ENCODE measurements at regions not wholly inside any gene's neighbourhood (a gene's known extent, or its start where the extent isn't known, plus 50 kb on each side); places are given as distances from the start of the nearest gene placed in this dataset.

DNA sequence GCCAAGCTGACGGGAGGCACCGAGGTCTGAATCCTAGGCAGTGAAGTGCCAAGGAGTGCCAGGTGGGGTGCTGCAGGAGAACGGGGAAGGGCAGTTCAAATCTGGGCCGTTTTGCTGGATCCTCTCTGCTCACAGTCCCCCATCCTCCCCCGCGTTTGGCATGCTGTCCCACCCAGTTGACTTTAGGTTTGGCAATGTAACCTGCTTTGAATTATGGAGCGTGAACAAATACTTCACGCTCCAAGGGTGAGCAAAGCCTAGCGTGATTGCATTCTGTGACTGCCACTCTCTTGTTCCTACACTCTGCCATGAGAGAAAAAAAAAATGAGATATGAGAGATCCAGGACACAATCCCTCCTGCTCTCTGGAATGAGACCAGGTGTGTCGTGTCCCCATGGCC is 381.9 kb downstream of the ZNF516 start:
- no TSS peak for BruUV-seq (replicated peaks)
- ChIA-PET CTCF (ENCODE audit: low intra/inter-chr PET ratio) (no interaction called here), POLR2A (no interaction called here)
- Histone ChIP-seq H3K9me1 (ENCODE audit: control insufficient read depth, insufficient read depth, low read length) (no peaks in the 10 kb centered on the region), H4K20me1 (replicated peaks; ENCODE audit: control insufficient read depth, insufficient read depth, low read length) (no peaks in the 10 kb centered on the region), H3K36me3 (ENCODE audit: control insufficient read depth, insufficient read depth, low read length) (no peaks in the 10 kb centered on the region), H3K27me3 (ENCODE audit: control insufficient read depth in 2 of 2, insufficient read depth in 2 of 2, low read length in 2 of 2) (no peaks in the 10 kb centered on the region), H3K4me2 (ENCODE audit: insufficient read depth, low read length) (no peak overlapping the region), H3K9me3 (replicated peaks; ENCODE audit: control insufficient read depth, insufficient read depth, low read depth, low read length) (no peaks in the 10 kb centered on the region), H2AFZ (ENCODE audit: low read depth, low read length) (no peak overlapping the region), H3K79me2 (ENCODE audit: control insufficient read depth, insufficient read depth, low read length) (no peaks in the 10 kb centered on the region), H3K27ac (ENCODE audit: extremely low read depth, low read depth, low read length) (no peak overlapping the region), H3K9ac (ENCODE audit: insufficient read depth in 1 of 2, low read depth in 2 of 2, low read length in 2 of 2) (no peak overlapping the region), H3K4me1 (replicated peaks in 1 of 2; ENCODE audit: control insufficient read depth in 2 of 2, insufficient read depth in 2 of 2, low read length in 2 of 2) (no peaks in the 10 kb centered on the region), H3K4me3 (no peak overlapping the region)
- WGBS (ENCODE audit: insufficient coverage, low coverage, missing lambda C conversion rate), result 5% methylated on average over 7 of the region's 10 CpGs
- in situ Hi-C loops (cut with MboI) (no loop called here), intact Hi-C loops (cut with micrococcal nuclease) (no loop called here)
- no peak for TF ChIP-seq FOXK2 (conservative IDR thresholded peaks at IDR 0.05 in 1 of 2, IDR thresholded peaks at IDR 0.05 in 1 of 2; ENCODE audit: low read depth in 2 of 2)
- TF ChIP-seq ZNF384 (IDR thresholded peaks at IDR 0.05; ENCODE audit: low read depth, low read length), result no peak
- TF ChIP-seq RBM25 (IDR thresholded peaks at IDR 0.05; ENCODE audit: low read depth, low read length, severe bottlenecking), result no peak
- TF ChIP-seq, protein P1, sequence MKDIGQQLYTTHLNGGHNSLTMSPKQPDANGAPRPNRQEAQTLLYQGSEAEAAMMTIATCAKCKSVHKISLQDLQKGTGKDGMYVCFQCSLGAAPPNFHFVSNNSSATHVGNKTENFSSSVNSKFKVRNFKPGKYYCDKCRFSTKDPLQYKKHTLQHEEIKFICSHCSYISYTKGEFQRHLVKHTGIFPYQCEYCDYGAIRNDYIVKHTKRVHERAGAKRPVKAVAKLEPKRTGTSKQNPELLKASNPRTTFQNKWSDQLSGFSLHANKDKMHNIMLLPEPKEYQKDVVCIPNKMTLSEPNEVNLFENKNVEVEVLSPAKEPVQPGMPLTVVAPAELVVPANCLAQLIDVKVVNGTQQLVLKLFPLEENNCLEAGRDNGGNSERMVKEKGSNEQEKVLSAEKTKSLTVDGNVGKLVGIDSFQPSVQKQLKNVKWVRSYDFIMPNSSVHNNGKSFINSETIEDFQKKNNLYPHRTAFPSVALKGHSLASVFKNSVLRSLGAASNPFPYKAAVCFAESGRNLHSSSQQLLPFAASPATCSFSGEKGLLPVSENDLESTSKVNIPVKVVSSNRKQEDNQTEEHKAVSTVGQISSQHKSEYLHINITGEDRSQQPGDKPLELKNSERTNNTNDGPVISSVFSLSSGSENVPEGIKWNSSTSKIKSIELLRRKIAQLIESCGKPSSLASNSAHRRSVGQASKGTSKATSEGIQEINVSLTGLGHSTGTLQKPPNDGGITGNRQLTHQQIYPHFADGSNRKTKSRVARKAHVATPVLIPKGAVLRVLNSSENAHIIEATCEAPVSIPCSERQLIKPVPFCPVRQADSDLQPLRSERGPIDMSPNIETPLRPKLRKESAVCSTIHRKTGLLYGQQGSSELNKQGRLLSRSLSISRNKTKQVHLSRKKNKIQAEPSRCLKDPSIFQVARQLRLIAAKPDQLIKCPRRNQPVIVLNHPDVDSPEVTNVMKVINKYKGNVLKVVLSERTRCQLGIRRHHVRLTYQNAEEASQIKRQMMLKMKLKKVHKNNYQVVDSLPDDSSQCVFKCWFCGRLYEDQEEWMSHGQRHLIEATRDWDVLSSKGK (CRISPR knock-in tag; IDR thresholded peaks at IDR 0.05), result no peak
- TF ChIP-seq PHB2 (IDR thresholded peaks at IDR 0.05; ENCODE audit: low read depth), result no peak
- no peak for TF ChIP-seq ZEB2 (IDR thresholded peaks at IDR 0.05)
- TF ChIP-seq CHD1 (IDR thresholded peaks at IDR 0.05; ENCODE audit: low read length), result no peak
- DNase-seq (ENCODE audit: extremely low read depth in 1 of 4, low spot score in 3 of 4) (no peak), ATAC-seq (no peak), FAIRE-seq (no peak)

Data from K562 (cell line).